ENCODE measurements at regions not wholly inside any gene's neighbourhood (a gene's known extent, or its start where the extent isn't known, plus 50 kb on each side); places are given as distances from the start of the nearest gene placed in this dataset.

DNA sequence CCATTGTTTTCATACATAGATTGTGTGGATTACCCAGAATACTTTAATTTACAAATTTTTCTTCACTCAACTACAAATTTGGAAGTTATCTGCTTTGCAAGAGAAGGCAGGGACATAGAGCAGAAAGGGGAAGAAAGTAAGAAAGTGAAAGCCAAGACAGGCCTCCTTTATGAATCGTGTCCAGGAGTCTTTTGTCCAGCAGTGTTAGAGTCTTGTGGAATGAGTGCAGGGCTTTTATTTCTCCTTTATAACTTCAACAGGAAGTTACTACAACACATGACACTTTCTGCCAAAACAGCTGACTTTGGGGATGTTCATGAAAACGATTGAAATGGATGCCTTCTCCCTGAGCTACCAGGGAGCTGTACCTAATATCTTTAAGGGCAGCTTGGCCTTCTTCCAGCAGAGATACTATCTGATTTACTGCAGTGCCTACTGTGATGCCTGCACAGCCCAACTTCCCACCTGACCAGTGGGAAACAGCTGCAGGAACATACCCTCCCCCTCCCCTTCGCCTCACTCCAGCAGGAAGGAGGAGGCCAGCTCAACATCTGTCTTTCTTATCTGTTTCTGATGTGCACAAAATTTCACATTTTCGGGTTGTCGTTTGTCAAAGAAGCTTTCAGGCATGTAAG, 557.7 kb upstream of the SLIT2 start:
- Mint-ChIP-seq H3K27me3 (ENCODE audit: low read depth in 3 of 3) (peaks cover 0 to 5% (median 0%) of the 10 kb centered on the region in 3 donors), H3K4me1 (no peaks in the 10 kb centered on the region), H3K4me3 (no peak overlapping the region), H3K9me3 (peaks cover 10 to 47% (median 26%) of the 10 kb centered on the region in 6 donors), H3K27ac (no peak overlapping the region), H3K36me3 (peaks cover 0 to 4% (median 0%) of the 10 kb centered on the region in 3 donors)
- no peak for DNase-seq

GRCh38 chr4:19689511-19689910, 562.2 kb upstream of the SLIT2 start:
- Mint-ChIP-seq H3K4me3 (no peak overlapping the region), H3K9me3 (peaks cover 14 to 50% (median 26%) of the 10 kb centered on the region in 6 donors), H3K27ac (no peak overlapping the region), H3K4me1 (no peaks in the 10 kb centered on the region), H3K27me3 (ENCODE audit: low read depth in 3 of 3) (no peaks in the 10 kb centered on the region), H3K36me3 (no peaks in the 10 kb centered on the region)
- no peak for DNase-seq

GRCh38 chr4:19686456-19686855, 565.2 kb upstream of the SLIT2 start:
- H3K27me3 Mint-ChIP-seq (ENCODE audit: low read depth in 3 of 3), result no peaks in the 10 kb centered on the region
- H3K4me1 Mint-ChIP-seq, result no peaks in the 10 kb centered on the region
- no peak for DNase-seq
- H3K4me3 Mint-ChIP-seq, result no peak overlapping the region
- no peaks in the 10 kb centered on the region for H3K36me3 Mint-ChIP-seq
- H3K27ac Mint-ChIP-seq, result no peak overlapping the region
- H3K9me3 Mint-ChIP-seq, result peaks cover 12 to 57% (median 19%) of the 10 kb centered on the region in 6 donors

DNA sequence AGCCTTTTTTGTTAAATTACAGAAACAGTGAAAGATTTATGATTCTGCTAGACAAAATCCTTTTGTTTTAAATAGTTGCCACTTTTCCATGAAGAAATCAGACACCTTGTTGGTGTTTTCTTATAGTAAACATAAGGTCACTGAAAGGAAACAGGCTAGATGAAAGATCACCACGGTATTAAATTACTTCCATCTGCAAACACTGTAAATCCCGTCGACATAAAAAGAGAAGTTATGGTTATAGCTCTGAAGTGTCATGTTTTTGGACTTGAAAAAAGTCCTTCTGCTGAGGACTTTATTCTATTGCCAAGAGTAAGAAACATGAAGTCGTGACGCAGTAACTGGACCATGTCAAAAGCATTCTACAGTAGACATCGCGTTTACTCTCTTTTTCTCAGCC, 567.6 kb upstream of the SLIT2 start:
- DNase-seq, result no peak
- Mint-ChIP-seq H3K4me1 (no peaks in the 10 kb centered on the region), H3K9me3 (peaks cover 6 to 43% (median 12%) of the 10 kb centered on the region in 6 donors), H3K27me3 (ENCODE audit: low read depth in 3 of 3) (no peaks in the 10 kb centered on the region), H3K4me3 (no peak overlapping the region), H3K27ac (no peak overlapping the region), H3K36me3 (no peaks in the 10 kb centered on the region)

- H3K4me3 Mint-ChIP-seq, result no peak overlapping the region
- no peaks in the 10 kb centered on the region for H3K27me3 Mint-ChIP-seq (ENCODE audit: low read depth in 3 of 3)
- peaks cover 6 to 43% (median 10%) of the 10 kb centered on the region in 6 donors for H3K9me3 Mint-ChIP-seq
Measured at GRCh38 chr4:19683426-19683825, 568.3 kb upstream of the SLIT2 start.

DNA sequence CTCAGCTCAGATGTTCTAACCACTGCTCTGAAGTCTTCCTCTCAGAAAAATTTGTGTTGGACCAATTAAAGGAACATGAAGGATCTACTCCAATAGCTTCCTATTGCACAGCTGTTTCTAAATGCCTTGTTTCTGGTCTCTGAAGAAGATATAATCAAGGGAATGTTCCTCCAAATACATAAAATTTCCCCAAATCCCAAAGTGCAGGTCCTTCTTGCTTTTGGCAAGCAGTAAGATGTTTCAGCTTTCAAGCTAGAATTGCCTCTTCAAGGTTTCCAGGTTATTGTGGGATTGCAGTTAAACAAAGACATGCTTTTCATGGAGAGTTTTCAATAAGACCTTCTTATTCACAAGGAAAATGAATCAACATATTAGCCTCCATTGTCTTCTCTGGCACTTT, 574.5 kb upstream of the SLIT2 start:
- H3K27ac Mint-ChIP-seq, result no peak overlapping the region
- DNase-seq, result no peak
- H3K36me3 Mint-ChIP-seq, result peaks cover 3 to 4% (median 3%) of the 10 kb centered on the region in 3 donors
- H3K9me3 Mint-ChIP-seq, result peaks cover 3 to 37% (median 12%) of the 10 kb centered on the region in 6 donors
- no peaks in the 10 kb centered on the region for H3K4me1 Mint-ChIP-seq
- no peaks in the 10 kb centered on the region for H3K27me3 Mint-ChIP-seq (ENCODE audit: low read depth in 3 of 3)
- H3K4me3 Mint-ChIP-seq, result no peak overlapping the region

More at GRCh38 chr4:19683426-19683825, 568.3 kb upstream of the SLIT2 start:
- H3K36me3 Mint-ChIP-seq, result no peaks in the 10 kb centered on the region
- H3K4me1 Mint-ChIP-seq, result no peaks in the 10 kb centered on the region
- no peak overlapping the region for H3K27ac Mint-ChIP-seq
- no peak for DNase-seq

DNA sequence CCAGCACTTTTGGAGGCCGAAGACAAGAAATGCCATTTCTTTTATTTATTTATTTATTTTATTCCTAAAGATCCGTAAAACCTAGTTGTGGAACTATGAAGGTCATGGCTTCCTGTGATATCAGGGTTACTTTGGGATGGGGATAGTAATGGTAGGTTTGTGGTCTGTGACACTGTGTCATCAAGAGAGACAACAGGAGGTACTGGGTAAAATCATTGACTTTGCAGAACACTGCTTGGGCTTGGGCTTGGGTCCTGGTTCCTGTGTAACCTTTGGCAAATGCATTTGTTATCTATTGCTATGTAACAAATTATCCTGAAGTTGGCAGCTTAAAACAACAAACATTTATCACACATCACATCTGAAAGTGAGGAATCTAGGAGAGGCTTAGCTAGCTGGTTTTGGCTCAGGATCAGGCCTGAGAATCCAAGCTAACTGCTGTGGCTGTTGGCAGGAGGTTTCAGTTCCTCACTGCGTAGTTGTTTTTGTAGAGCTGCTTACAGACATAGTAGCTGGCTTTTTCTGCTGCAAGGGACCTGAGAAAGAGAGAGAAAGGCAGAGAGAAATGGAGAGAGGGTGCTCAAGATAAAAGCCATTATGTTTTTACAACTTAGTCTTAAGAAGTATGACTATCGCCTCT, 576.4 kb upstream of the SLIT2 start:
- no peak overlapping the region for H3K27ac Mint-ChIP-seq
- H3K9me3 Mint-ChIP-seq, result peaks cover 3 to 37% (median 20%) of the 10 kb centered on the region in 6 donors
- no peaks in the 10 kb centered on the region for H3K27me3 Mint-ChIP-seq (ENCODE audit: low read depth in 3 of 3)
- H3K4me1 Mint-ChIP-seq, result no peaks in the 10 kb centered on the region
- H3K36me3 Mint-ChIP-seq, result peaks cover 3 to 4% (median 3%) of the 10 kb centered on the region in 3 donors
- DNase-seq, result no peak
- no peak overlapping the region for H3K4me3 Mint-ChIP-seq

DNA sequence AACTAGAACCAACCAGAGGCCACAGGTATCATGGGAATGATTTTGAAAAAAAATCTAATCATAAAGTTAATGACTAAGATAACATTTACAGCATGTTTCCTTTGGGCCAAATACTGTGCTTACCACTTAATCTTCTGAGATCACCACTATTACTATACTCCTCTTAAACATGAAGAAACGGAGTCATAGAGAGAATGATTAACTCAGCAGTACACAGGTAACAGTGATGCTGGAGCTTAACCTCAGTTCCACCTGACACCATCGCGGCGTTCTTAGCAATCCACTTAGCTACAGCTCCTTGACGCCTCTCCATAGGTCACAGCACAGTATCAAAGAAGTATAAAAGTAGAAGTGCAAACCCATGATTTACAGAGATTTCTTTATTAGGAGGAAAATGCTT, 592.6 kb upstream of the SLIT2 start:
- Mint-ChIP-seq H3K27me3 (ENCODE audit: low read depth in 3 of 3) (peaks cover 0 to 3% (median 2%) of the 10 kb centered on the region in 3 donors), H3K36me3 (peaks cover 0 to 4% (median 0%) of the 10 kb centered on the region in 3 donors), H3K4me3 (no peak overlapping the region), H3K27ac (no peak overlapping the region), H3K4me1 (no peaks in the 10 kb centered on the region), H3K9me3 (peaks cover 5 to 64% (median 26%) of the 10 kb centered on the region in 6 donors)
- no peak for DNase-seq

- Mint-ChIP-seq H3K27me3 (ENCODE audit: low read depth in 3 of 3) (peaks cover 0 to 3% (median 2%) of the 10 kb centered on the region in 3 donors), H3K36me3 (peaks cover 0 to 4% (median 0%) of the 10 kb centered on the region in 3 donors), H3K27ac (no peak overlapping the region), H3K4me1 (no peaks in the 10 kb centered on the region), H3K9me3 (peaks cover 2 to 62% (median 24%) of the 10 kb centered on the region in 6 donors), H3K4me3 (no peak overlapping the region)
- DNase-seq, result no peak
Measured at GRCh38 chr4:19657856-19658255, 593.8 kb upstream of the SLIT2 start.

GRCh38 chr4:19655666-19656065, 596.0 kb upstream of the SLIT2 start:
- H3K9me3 Mint-ChIP-seq, result peaks cover 4 to 55% (median 19%) of the 10 kb centered on the region in 6 donors
- H3K4me1 Mint-ChIP-seq, result no peaks in the 10 kb centered on the region
- DNase-seq, result no peak
- peaks cover 0 to 4% (median 0%) of the 10 kb centered on the region in 3 donors for H3K36me3 Mint-ChIP-seq
- peaks cover 0 to 2% (median 1%) of the 10 kb centered on the region in 3 donors for H3K27me3 Mint-ChIP-seq (ENCODE audit: low read depth in 3 of 3)
- H3K4me3 Mint-ChIP-seq, result no peak overlapping the region
- no peak overlapping the region for H3K27ac Mint-ChIP-seq

GRCh38 chr4:19650903-19651864, 600.5 kb upstream of the SLIT2 start:
- H3K4me1 Mint-ChIP-seq, result no peaks in the 10 kb centered on the region
- peaks cover 16 to 55% (median 27%) of the 10 kb centered on the region in 6 donors for H3K9me3 Mint-ChIP-seq
- H3K4me3 Mint-ChIP-seq, result no peak overlapping the region
- H3K27me3 Mint-ChIP-seq (ENCODE audit: low read depth in 3 of 3), result peaks cover 1 to 2% (median 2%) of the 10 kb centered on the region in 3 donors
- H3K36me3 Mint-ChIP-seq, result no peaks in the 10 kb centered on the region
- no peak overlapping the region for H3K27ac Mint-ChIP-seq
- no peak for DNase-seq

- H3K36me3 Mint-ChIP-seq, result no peaks in the 10 kb centered on the region
- H3K4me3 Mint-ChIP-seq, result no peak overlapping the region
- H3K27ac Mint-ChIP-seq, result no peak overlapping the region
- peaks cover 0 to 2% (median 0%) of the 10 kb centered on the region in 3 donors for H3K27me3 Mint-ChIP-seq (ENCODE audit: low read depth in 3 of 3)
- no peaks in the 10 kb centered on the region for H3K4me1 Mint-ChIP-seq
- peaks cover 9 to 75% (median 39%) of the 10 kb centered on the region in 6 donors for H3K9me3 Mint-ChIP-seq
- no peak for DNase-seq
Measured at GRCh38 chr4:19645589-19645988, 606.1 kb upstream of the SLIT2 start.

- Mint-ChIP-seq H3K27me3 (ENCODE audit: low read depth in 3 of 3) (no peaks in the 10 kb centered on the region), H3K4me3 (no peak overlapping the region), H3K4me1 (no peaks in the 10 kb centered on the region), H3K9me3 (peaks cover 4 to 29% (median 7%) of the 10 kb centered on the region in 6 donors), H3K36me3 (no peaks in the 10 kb centered on the region), H3K27ac (no peak overlapping the region)
- no peak for DNase-seq
Measured at GRCh38 chr4:19636451-19636850, 615.3 kb upstream of the SLIT2 start.

GRCh38 chr4:19631814-19632213, 619.9 kb upstream of the SLIT2 start:
- no peak for DNase-seq
- H3K36me3 Mint-ChIP-seq, result no peaks in the 10 kb centered on the region
- peaks cover 0 to 37% (median 9%) of the 10 kb centered on the region in 6 donors for H3K9me3 Mint-ChIP-seq

More at GRCh38 chr4:19631814-19632213, 619.9 kb upstream of the SLIT2 start:
- no peak overlapping the region for H3K27ac Mint-ChIP-seq
- H3K4me1 Mint-ChIP-seq, result no peaks in the 10 kb centered on the region
- H3K4me3 Mint-ChIP-seq, result no peak overlapping the region
- H3K27me3 Mint-ChIP-seq (ENCODE audit: low read depth in 3 of 3), result no peaks in the 10 kb centered on the region

Data from immature natural killer cell (primary cell).